Neural cell (in vitro differentiated cells): ENCODE measurements at regions not wholly inside any gene's neighbourhood (a gene's known extent, or its start where the extent isn't known, plus 50 kb on each side); places are given as distances from the start of the nearest gene placed in this dataset.

Experiments
- CTCF ChIP-seq: fragments of 450-650 bp; IDR thresholded peaks from 2 replicates; pipeline ENCODE4 v1.5.1; 2014; ENCODE audit warnings: antibody characterized with exemption, mild to moderate bottlenecking, moderate library complexity; ENCODE audit not compliant: poor library complexity, severe bottlenecking
- MXI1 ChIP-seq: fragments of 450-650 bp; conservative IDR thresholded peaks from 2 replicates; pipeline ENCODE4 v1.6.1; 2014; ENCODE audit warnings: antibody characterized with exemption, mild to moderate bottlenecking; ENCODE audit not compliant: poor library complexity, severe bottlenecking
- POLR2AphosphoS5 ChIP-seq: IDR thresholded peaks from 2 replicates; pipeline ENCODE4 v1.6.1; 2012
- RAD21 ChIP-seq: fragments of 450-650 bp; conservative IDR thresholded peaks from 2 replicates; pipeline ENCODE4 v1.6.1; 2014; ENCODE audit warnings: antibody characterized with exemption, mild to moderate bottlenecking, moderate library complexity

GRCh38 chr19:30083701-30084156 is 141.7 kb downstream of the URI1 start:
- TF ChIP-seq POLR2AphosphoS5 (no peak), RAD21 (no peak), CTCF (no peak), MXI1 (no peak)
